ENCODE measurements at regions not wholly inside any gene's neighbourhood (a gene's known extent, or its start where the extent isn't known, plus 50 kb on each side); places are given as distances from the start of the nearest gene placed in this dataset.

DNA sequence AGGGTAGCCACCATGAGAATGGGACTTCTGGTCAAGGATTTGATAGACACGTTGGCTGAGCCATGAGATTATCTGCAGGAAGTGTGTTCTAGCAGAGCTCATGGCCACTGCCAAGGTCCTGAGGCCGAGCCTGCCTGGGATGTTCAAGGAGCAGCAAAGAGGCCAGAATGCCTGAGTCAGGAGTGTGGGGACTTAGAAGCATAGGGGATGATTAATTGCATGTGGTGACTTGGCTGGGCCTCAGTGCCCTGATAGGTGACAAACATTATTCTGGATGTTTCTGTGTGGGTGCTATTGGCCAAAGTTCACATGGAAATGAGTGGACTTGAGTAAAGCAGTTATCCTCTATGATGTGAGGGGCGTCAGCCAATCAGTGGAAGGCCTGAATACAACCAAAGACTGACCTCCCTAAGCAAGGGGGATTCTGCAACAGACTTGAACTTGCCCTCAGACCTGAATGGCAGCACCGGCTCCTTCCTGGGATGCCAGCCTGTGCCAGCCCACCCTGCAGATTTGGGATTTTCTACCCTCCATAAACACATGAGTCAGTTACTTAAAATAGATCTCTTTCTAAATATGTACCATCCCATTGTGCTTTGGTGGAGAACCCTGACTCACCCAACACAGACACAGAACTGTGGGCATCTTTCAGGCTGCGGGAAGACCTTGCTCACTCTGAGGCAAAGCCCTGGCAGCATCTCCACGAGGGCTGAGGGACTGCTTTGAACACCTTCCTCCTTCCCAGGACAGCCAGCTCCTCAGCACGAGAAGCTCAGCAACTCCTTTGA lies 363.9 kb upstream of the MGMT start:
- DNase-seq: no peak

DNA sequence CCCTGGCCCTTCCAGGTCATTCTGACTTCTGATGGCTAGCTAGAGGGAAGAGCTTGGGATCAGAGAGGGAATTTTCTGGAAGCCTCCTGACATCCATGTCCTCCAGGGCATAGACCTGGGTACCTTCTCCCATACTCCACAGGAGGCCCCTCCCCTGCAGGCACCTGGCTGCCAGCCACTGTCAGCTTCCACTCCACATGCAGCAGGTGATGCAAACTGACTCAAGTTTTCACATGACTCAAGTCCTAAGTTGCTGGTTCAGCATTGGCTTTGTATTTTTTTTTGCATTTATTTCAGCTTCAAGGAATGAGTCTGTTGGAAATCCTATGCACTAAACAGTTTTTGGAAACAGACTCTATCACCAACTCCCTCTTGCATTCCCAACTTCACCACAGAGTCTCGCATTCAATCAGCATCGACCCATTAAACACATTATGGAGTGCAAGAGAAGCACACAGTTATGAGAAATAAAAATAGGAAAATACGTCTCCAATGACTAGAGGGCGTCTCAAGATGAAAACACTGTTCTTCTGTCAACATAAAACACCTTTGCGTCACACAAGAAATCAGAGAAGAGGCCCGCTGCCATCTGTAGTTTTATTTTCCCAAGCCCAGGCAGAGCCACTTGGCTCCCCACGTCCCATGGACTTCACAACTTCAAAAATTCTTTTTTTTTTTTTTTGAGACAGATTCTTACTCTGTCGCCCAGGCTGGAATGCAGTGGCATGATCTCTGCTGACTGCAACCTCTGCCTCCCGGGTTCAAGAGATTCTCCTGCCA lies 362.6 kb upstream of the MGMT start:
- DNase-seq: no peak

DNA sequence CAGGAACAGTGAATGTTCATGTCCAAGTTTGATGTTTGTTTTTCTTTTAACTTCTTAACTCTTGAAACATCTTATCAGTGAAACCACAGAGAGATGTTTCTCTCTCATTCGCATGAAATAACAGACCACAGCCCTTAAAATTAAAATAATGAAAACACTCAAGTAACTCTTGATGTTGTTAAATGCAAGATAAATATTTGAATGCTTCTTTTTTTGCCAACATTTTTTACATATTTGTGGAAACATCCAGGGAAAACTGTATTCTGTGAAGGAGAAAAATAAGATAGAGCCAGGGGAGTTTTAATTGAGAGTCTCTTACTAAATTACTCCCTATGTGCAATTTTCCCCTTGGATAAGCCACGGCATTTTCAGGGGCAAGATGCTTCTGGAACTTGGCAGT lies 361.8 kb upstream of the MGMT start:
- no peak for DNase-seq

DNA sequence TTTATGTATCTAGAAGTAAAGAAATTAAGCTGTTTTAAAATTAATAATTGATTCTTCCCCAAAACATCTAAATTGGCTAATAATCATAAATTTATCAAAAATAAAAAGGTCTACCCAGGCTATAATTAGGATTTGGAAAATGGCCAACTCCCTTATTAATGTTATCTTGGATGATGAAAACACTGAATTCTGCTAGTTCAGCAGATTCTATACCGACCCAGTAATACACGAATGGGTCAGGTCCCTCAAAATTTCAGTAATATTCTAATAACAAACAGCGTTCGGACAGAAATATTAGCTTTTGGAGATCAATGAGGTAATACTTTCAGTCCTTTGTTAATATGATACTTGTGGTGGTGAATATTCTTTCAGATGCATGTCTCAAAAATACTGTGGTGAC lies 360.7 kb upstream of the MGMT start:
- no peak for DNase-seq

DNA sequence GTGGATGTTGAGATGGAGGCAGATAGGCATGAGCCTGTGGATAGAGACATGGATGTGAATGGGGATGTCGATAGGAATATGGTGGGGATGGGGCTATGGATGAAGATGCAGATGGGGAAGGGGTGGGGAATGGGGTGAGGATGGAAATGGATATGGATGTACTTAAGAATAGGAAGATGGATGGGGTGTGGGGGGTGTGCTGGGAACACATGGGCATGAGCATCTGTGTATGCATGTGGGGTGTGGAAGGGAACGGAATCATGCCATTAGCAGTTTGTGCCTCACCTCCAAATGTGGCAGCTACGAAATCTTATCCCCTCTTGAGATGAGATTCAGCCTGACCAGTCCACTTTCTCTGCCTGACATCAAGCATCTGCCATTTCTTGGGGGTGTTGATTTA lies 359.5 kb upstream of the MGMT start:
- no peak for DNase-seq

DNA sequence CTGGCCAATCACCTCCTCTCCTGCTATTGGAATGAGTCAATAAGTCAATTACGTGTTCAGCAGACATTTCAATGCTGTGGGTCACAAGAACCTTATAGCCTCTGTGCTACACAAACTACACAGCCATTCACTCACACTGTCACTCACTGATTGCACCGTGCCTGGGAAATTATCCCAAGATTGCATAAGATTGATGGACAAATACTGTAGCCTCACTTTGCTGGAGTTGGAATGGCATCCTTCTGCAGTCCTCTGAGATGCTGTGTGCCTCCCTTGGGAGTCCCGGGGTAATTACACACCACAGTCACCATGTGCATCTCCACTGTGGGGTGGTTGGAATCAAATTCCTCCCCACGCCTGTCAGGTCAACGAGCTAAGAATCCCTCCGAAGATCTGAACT lies 358.7 kb upstream of the MGMT start:
- no peak for DNase-seq

DNA sequence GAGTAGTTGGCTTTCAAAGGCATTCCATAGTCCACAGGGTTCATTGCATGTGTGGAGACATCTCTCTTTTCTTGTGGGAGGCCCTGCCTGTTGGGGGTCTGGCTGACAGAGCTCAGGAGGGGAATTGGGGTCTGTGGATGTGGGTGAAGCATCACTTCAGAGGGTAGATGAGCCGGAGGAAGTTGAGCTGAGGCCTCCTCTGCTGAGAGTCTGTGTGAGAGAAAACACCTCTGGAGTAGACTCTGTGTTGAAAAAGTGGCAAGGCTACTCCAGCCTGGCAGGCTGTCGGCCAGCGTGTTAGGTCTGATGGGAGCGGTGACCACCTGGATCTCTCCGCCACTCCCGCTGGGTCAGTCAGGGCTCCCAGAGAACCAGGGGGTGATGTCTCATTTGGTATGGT lies 358.0 kb upstream of the MGMT start:
- DNase-seq: no peak

DNA sequence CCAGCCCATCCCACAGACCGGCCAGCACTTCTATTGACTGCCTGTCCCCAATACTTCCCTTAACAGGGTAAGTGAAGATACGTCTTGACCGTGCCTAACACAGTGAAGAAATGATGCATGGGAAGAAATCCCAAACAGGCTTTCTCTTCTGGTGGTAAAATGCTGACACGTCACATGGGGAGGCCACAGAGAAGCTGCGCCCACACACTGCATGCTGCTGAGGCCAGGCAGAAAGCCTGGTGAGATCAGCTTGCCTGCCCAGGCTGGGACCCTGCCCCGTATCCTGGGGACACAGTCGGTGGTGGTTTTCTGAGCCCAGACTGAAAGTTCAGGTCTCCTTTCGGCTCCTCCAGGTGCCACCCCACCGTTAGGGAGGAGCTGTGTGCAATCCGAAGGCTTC lies 356.3 kb upstream of the MGMT start:
- DNase-seq: no peak

DNA sequence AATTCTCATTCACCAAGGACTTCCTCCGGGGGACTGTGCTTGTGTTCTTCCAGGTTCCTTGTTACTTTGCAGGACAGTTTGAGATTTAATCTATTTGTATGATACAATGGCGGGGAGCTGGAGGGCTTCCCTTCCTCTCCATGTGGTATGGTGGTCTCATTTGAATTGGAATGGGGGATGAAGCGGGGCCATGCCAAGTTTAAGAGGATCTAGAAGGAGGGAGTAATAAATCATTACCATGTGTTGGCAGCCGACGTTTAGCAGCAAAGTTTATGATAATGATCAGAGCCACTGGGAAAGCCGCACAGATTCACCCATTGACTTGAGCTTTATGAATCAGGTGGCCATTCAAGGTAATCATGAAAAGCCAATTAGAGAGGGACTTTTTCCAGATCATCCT lies 355.1 kb upstream of the MGMT start:
- no peak for DNase-seq

DNA sequence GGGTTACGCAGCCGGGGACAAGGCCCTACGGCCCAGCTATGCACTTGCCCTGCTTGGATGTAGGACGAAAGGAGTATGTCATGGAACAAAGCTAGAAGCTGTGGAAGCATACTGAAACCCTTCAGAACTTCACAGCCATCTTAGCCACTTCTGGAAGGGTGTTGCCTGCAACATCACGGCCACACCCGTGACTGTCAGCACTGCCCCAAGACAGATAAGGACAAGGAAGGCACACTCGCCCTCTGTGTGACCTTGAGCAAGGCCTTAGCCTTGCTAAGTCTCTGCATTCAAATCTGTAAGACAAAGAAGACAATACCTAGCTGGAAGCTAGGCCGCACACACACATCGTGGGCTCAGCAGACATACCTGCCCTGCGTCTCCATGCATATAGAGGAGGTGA lies 352.5 kb upstream of the MGMT start:
- DNase-seq: no peak

DNA sequence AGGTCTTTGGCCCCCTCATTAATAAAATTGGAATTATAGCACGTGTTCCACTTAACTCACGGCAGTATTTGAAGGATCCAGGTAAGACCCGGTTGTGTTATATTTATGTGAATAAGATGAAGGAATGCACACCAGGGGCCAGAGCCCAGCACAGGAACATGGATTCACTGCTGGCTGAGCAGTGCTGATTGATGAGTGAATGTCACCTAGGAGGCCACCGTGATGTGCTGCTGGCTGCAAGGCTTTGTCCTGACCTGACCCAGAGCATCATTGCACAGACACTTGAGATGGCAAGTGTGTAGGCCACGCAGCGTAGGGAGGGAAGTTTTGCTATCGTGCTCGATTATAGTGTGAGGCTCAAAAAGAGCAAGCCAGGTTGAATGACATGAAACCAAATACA lies 350.7 kb upstream of the MGMT start:
- DNase-seq: no peak

DNA sequence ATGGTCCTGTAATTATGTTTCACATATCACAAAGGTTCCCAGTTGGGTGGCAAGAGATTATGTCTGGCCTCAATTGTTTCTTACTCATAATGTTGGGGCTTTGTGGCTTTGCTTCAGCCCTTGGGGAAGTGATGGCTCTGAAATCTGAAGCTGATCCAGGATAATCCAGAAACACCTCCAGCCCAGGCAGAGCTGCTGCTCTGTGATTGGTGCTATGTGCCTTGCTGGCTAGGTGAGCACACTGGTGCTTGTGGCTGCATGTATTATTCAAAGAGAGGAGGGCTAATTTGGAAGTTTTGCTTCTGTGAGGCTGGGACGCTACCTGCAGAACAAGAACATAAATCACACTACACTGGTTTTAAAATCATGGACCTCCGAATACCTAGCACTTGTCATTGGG lies 346.6 kb upstream of the MGMT start:
- DNase-seq: no peak

DNA sequence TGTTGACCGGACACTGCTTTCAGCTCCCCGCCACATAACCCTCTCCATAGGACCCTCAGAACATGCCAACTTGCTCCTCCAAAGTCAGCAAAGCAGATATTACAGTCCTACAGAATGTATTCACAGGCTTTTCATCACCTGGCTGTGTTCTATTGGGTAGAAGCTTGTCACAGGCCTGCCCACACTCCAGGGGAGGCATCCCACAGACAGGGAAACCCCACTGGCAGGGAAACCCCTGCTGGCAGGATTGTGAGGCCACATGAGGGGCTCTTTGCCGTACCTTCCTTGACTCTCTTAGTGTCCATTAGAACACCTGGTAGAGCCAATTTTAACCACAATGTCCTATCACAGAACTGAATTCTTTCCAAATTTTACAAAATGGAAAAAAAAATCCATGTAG lies 344.2 kb upstream of the MGMT start:
- DNase-seq: no peak

DNA sequence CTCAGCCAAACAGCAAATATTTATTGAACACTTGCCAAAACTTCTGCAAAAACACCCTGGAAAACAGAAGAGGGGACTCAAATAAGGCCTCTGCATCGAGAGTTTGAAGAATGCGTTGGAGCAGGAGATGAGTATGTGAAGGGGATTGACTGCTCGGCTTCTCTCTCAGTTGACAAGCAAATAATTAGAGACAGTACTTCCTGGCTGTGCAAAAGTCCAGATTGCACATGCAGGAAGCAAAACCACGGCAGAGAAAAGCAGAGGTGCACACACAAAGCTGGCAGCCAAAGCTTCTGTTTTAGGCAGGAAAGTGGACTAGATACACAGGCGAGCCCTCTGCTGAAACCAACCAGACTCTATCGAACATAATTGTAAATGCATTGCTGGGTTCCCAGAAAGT lies 343.6 kb upstream of the MGMT start:
- no peak for DNase-seq

DNA sequence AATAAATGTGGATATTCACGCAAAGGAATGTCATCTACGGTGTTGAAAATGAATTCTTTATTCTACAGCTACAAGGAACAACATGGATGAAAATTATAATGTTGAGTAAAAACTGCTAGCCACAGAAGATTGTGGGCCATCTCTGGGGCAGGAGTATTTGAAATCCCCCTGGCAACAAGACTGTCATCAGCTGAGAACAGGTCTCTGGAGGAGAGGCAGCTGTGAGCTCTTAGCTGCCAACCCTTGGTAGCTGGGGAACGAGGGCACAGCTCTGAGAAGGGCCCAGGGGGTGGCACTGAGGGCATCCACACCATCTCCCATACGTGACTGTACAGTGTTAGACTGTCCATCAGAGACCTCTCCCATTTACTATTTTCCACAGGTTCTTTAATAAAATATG lies 340.1 kb upstream of the MGMT start:
- DNase-seq: no peak

DNA sequence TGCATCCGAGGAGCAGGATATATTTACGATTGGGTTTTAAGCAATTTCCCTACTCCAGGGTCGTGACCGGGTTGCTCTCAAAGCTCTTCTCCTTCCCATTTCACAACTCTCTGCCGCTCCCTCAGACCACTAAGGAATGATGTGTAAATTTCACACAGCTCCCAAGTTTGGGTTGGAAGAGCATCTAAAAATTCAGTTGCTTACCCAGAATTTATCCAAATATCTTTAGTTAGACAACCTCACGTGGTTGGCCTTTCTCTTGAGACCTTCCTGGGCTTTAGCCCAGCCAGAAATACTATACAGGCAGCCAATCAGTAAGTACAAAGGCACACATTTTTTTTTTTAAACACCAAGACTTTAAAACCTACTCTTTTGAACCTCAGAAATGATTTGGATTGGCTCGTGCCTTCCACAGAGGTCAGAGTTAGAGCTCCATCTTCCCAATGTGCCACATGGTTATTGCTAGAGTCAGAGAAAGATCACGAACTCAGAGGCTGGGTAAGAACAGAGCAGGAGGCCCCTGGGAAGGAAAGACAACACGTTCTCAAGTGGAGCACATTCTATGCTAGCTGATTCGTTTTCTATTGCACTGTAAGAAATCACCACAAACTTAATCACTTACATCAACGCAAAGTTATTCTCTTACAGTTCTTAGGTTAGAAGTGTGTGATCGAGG lies 335.4 kb upstream of the MGMT start:
- no peak for DNase-seq

DNA sequence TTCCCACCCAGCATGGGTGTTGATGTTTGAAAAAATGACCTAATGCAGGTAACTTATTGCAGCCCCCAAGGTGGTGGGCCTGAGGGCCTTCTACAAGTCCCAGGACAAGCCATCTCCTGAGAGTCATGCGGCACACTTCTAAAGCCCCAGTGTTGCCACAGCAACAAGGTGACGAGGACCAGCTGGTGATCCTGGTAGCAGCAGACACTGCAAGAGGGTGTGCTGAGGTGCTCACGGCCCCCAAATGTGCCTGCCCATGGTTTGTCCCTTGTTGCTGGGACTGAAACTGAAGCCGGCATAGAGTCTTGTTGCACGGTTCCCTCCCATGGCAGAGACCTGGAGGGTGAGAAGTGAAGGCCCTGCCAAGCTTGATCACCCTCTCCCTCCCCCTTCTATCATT lies 333.2 kb upstream of the MGMT start:
- no peak for DNase-seq

DNA sequence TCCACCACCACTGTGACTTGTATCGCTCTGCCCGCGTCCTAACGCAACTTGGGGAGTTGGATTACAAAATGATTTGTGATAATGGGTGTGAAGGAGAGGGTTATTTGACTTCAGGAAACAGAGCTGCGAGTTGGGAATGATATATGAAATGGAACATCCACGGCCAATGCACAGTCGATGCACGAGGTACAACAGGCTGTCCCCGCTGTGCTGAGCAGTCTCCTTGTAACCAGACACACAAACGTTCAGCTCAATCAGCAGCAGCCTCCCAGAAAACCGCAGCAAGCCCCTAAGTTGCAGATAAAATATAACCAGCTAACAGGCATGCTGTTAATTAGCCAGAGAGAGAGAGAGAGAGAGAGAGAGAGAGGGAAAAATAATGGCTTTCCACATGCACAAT lies 332.7 kb upstream of the MGMT start:
- DNase-seq: no peak

DNA sequence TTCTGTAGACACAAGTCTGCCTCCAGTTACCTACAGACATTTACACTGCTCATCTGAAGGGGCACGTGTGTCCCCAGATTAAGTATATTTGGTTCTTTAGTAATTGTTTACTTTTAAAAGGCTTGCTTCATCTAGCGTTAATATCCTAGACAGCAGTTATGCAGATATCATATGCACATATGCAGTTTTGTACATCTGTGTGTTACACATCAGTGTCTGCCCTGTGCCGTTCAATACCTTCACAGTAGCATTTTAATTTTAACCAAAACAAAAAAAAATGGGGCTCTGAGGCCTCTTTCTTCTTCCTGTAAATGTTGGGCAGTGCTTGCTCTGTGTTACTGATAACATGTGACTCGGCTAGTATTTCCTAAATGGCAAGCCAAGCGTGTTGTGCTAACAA lies 331.4 kb upstream of the MGMT start:
- DNase-seq: no peak

DNA sequence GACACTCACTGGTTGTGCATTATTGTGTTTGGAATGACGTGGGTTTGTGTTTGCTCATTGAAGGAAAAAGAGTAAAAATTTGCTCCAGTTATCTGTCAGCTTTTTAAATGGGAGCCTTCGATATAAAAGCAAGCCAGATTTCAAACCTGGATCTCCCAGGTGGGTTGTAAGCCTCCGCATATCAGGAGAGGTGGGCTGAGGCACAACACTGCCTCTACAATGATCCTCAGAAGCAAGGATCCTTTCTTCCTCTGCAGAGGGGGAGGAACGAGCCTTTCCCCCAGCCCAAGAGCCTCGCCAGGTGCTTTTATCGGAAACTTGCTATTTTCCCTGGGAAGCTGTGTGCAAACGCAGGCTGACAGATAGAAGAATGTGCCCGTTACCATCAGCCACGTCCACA lies 331.0 kb upstream of the MGMT start:
- DNase-seq: no peak

DNA sequence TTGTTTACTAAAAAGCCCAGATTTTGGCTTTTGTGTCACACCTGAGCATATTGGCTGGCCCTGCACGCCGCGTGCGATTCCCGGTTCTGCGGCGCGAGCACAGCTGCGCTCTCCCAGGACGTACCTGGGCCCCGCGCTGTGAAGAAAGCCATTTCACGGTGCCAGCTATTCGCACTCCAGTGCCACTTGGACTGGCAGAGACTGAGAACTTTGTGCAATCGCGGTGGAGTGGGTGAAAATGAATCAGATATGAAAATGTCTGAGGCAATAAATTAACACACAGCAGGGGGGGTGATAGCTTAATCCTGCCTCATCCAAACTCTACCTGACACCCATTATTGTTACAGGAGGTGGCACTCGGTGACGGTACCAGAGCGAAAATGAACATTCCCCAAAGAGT lies 330.1 kb upstream of the MGMT start:
- DNase-seq: no peak

DNA sequence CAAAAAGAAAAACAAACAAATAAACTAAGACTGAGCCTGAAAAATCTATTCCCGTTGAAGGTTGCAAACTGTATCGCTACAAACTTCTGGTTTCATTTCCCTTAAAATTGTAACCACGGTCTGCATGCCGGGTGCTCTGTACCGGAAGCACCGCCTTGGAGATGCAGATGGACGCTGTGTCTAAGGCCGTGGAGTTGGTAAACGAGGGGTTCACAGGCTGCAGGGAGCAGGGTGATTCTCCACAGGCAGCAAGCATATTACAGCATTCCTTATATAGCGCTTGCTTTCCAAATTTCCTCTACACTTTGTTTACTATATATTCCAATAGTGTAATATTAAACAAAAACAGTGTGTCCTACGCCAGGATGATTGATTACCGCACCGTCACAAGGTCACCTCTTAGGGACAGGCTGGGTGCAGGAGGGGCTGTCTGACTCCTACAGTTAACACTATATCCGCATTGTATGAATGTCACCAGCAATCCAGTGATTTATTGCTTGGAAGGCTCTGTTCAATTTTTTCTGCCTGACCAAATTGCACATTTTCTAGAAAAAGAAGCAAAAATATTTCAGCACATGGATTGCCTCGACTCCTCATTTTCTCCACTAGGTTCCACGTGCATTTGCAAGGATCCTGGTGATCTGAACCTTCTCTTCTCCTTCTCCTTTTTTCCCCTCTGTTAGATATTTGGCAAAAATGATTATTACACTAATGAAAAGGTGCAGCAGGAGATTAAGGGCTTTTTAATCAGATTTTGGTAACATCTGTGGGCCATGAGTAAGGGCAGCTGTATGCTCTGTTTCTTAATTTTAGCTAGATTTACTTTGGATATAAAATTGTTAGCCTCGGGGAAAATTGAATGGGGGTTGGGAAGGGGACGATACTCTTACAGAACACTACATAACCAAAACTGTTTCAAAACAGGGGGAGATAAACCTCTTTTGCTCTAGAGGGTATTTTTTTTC lies 325.8 kb upstream of the MGMT start:
- no peak for DNase-seq

DNA sequence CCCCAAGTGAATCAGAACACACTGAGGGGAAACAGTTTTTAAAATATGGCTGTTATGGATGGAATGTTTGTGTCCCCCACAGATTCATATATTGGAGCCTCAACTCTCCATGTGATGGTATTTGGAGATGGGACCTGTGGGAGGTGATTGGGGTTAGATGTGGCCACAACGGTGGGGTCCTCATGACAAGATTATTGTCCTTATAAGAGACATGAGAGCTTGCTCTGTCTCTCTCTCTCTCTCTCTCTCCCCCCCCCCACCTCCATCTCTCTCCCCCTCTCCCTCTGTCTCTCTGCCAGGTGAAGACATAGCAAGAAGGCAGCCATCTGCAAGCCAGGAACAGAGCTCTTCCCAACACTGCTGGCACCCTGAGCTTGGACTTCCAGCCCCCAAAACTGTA lies 315.8 kb upstream of the MGMT start:
- no peak for DNase-seq

Measured in NCI-H187 treated with DMSO at 0.1 percent for 48 hours (cell line).